Esophagus muscularis mucosa (tissue), 4 donors: ENCODE measurements at regions not wholly inside any gene's neighbourhood (a gene's known extent, or its start where the extent isn't known, plus 50 kb on each side); places are given as distances from the start of the nearest gene placed in this dataset.

Source experiments
- CTCF ChIP-seq, 3 experiments: fragments of 200-600 bp in 2 of 3; fragments of 450-650 bp in 1 of 3; sonication (generic) in 2 of 3; IDR thresholded peaks; one replicate each; pipeline ENCODE4 v1.5.1; 2017 to 2019; ENCODE audit warnings: antibody characterized with exemption in 3 of 3, mild to moderate bottlenecking in 2 of 3, moderate library complexity in 1 of 3
- EP300 ChIP-seq: sonication (generic); formaldehyde crosslinking; IDR thresholded peaks from one replicate; pipeline ENCODE4 v1.6.1; 2017; ENCODE audit warnings: antibody characterized with exemption
- POLR2A ChIP-seq: fragments of 450-650 bp; IDR thresholded peaks from one replicate; pipeline ENCODE4 v1.6.1; 2017; ENCODE audit warnings: antibody characterized with exemption, moderate library complexity, mild to moderate bottlenecking, low read depth
- POLR2AphosphoS5 ChIP-seq, 2 donors: sonication (generic); formaldehyde crosslinking; IDR thresholded peaks; one replicate each; pipeline ENCODE4 v1.6.1; 2017; ENCODE audit warnings: antibody characterized with exemption in 2 of 2

GRCh38 chr6:98650941-98651340, 183.4 kb upstream of the POU3F2 start:
- TF ChIP-seq CTCF (IDR thresholded peaks at IDR 0.05) (no peak), POLR2AphosphoS5 (IDR thresholded peaks at IDR 0.05) (no peak), POLR2A (no peak), EP300 (no peak)
